Loucy (cell line): ENCODE measurements at regions not wholly inside any gene's neighbourhood (a gene's known extent, or its start where the extent isn't known, plus 50 kb on each side); places are given as distances from the start of the nearest gene placed in this dataset.

Experiments
- H2AFZ ChIP-seq: fragments of 200-600 bp; sonication (generic); 2 replicates; pipeline ENCODE4 v1.6.0; 2016; ENCODE audit warnings: antibody characterized with exemption, mild to moderate bottlenecking, low read length, moderate library complexity
- H3F3A ChIP-seq: fragments of 200-600 bp; 2 replicates; pipeline ENCODE4 v1.6.0; 2016; ENCODE audit warnings: antibody characterized with exemption, low read depth, mild to moderate bottlenecking
- H3K27me3 ChIP-seq: fragments of 200-600 bp; sonication (generic); 2 replicates; pipeline ENCODE4 v1.6.1; 2014; ENCODE audit warnings: low read length, mild to moderate bottlenecking; ENCODE audit not compliant: insufficient read depth, poor library complexity, severe bottlenecking
- H3K36me3 ChIP-seq: fragments of 200-600 bp; sonication (generic); 2 replicates; pipeline ENCODE4 v1.6.1; 2016; ENCODE audit warnings: low read length; ENCODE audit not compliant: insufficient read depth
- H3K4me1 ChIP-seq: fragments of 200-600 bp; sonication (generic); 2 replicates; pipeline ENCODE4 v1.5.1; 2014; ENCODE audit warnings: low read length, mild to moderate bottlenecking; ENCODE audit not compliant: insufficient read depth, poor library complexity, severe bottlenecking
- H3K4me2 ChIP-seq: fragments of 200-600 bp; sonication (generic); 2 replicates; pipeline ENCODE4 v1.6.0; 2014; ENCODE audit warnings: antibody characterized with exemption, low read length, low read depth, mild to moderate bottlenecking; ENCODE audit not compliant: poor library complexity, severe bottlenecking
- H3K4me3 ChIP-seq: fragments of 200-600 bp; sonication (generic); 2 replicates; pipeline ENCODE4 v1.5.1; 2014; ENCODE audit warnings: low read length, mild to moderate bottlenecking, mixed read lengths; ENCODE audit not compliant: poor library complexity, severe bottlenecking
- H3K79me2 ChIP-seq: fragments of 200-600 bp; sonication (generic); 2 replicates; pipeline ENCODE4 v1.6.1; 2014; ENCODE audit warnings: low read length; ENCODE audit not compliant: insufficient read depth
- H3K9ac ChIP-seq: fragments of 200-600 bp; sonication (generic); 2 replicates; pipeline ENCODE4 v1.6.0; 2014; ENCODE audit warnings: mild to moderate bottlenecking, low read depth, low read length, moderate library complexity; ENCODE audit not compliant: poor library complexity, severe bottlenecking
- H3K9me2 ChIP-seq: fragments of 200-600 bp; sonication (generic); replicated peaks from 2 replicates; pipeline ENCODE4 v1.6.1; 2016; ENCODE audit warnings: low read depth, low read length, mixed read lengths
- H3K9me3 ChIP-seq: fragments of 200-600 bp; sonication (generic); 2 replicates; pipeline ENCODE4 v1.6.1; 2014; ENCODE audit warnings: mild to moderate bottlenecking, antibody characterized with exemption, low read length, low read depth; ENCODE audit not compliant: insufficient read depth
- H4K20me1 ChIP-seq: fragments of 200-600 bp; sonication (generic); 2 replicates; pipeline ENCODE4 v1.6.0; 2014; ENCODE audit warnings: antibody characterized with exemption, low read length, mild to moderate bottlenecking; ENCODE audit not compliant: insufficient read depth, poor library complexity, severe bottlenecking
- EZH2phosphoT487 ChIP-seq: fragments of 200-600 bp; IDR thresholded peaks from 2 replicates; pipeline ENCODE4 v1.6.1; 2018; ENCODE audit warnings: antibody characterized with exemption, mild to moderate bottlenecking, moderate library complexity, borderline replicate concordance
- TF ChIP-seq, protein P1 (sequence below): fragments of 200-600 bp; sonication (generic); conservative IDR thresholded peaks from 2 replicates; pipeline ENCODE4 v1.5.1; 2014; ENCODE audit warnings: mild to moderate bottlenecking, antibody characterized with exemption, low read length

GRCh38 chr14:38884109-38884508 is 218.9 kb downstream of the SEC23A start:
- TF ChIP-seq, protein P1, sequence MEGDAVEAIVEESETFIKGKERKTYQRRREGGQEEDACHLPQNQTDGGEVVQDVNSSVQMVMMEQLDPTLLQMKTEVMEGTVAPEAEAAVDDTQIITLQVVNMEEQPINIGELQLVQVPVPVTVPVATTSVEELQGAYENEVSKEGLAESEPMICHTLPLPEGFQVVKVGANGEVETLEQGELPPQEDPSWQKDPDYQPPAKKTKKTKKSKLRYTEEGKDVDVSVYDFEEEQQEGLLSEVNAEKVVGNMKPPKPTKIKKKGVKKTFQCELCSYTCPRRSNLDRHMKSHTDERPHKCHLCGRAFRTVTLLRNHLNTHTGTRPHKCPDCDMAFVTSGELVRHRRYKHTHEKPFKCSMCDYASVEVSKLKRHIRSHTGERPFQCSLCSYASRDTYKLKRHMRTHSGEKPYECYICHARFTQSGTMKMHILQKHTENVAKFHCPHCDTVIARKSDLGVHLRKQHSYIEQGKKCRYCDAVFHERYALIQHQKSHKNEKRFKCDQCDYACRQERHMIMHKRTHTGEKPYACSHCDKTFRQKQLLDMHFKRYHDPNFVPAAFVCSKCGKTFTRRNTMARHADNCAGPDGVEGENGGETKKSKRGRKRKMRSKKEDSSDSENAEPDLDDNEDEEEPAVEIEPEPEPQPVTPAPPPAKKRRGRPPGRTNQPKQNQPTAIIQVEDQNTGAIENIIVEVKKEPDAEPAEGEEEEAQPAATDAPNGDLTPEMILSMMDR, result no peak
- no peak for TF ChIP-seq EZH2phosphoT487
- Histone ChIP-seq H3F3A (no peaks in the 10 kb centered on the region), H3K27me3 (no peaks in the 10 kb centered on the region), H3K4me1 (no peaks in the 10 kb centered on the region), H3K9me2 (no peaks in the 10 kb centered on the region), H3K79me2 (no peaks in the 10 kb centered on the region), H3K36me3 (no peaks in the 10 kb centered on the region), H3K4me2 (no peak overlapping the region), H3K4me3 (no peak overlapping the region), H3K9ac (no peak overlapping the region), H3K9me3 (no peaks in the 10 kb centered on the region), H2AFZ (no peak overlapping the region), H4K20me1 (no peaks in the 10 kb centered on the region)

- H3K4me1 ChIP-seq, result no peaks in the 10 kb centered on the region
- no peaks in the 10 kb centered on the region for H4K20me1 ChIP-seq
- TF ChIP-seq EZH2phosphoT487, result no peak
- TF ChIP-seq, protein P1, result no peak
- no peaks in the 10 kb centered on the region for H3K27me3 ChIP-seq
- no peaks in the 10 kb centered on the region for H3K9me2 ChIP-seq
- H3F3A ChIP-seq, result no peaks in the 10 kb centered on the region
- H3K4me3 ChIP-seq, result no peak overlapping the region
- no peaks in the 10 kb centered on the region for H3K9me3 ChIP-seq
- H3K9ac ChIP-seq, result no peak overlapping the region
- no peaks in the 10 kb centered on the region for H3K36me3 ChIP-seq
- H2AFZ ChIP-seq, result no peak overlapping the region
- H3K4me2 ChIP-seq, result no peak overlapping the region
- no peaks in the 10 kb centered on the region for H3K79me2 ChIP-seq
These were observed 219.9 kb downstream of the SEC23A start for GRCh38 chr14:38883127-38883526.

GRCh38 chr14:38882533-38882932 is 220.5 kb downstream of the SEC23A start:
- Histone ChIP-seq H3K27me3 (no peaks in the 10 kb centered on the region), H3K9me2 (no peaks in the 10 kb centered on the region), H3K36me3 (no peaks in the 10 kb centered on the region), H3K9me3 (no peaks in the 10 kb centered on the region), H3K4me2 (no peak overlapping the region), H3K9ac (no peak overlapping the region), H3F3A (no peaks in the 10 kb centered on the region), H4K20me1 (no peaks in the 10 kb centered on the region), H3K4me3 (no peak overlapping the region), H2AFZ (no peak overlapping the region), H3K4me1 (no peaks in the 10 kb centered on the region), H3K79me2 (no peaks in the 10 kb centered on the region)
- TF ChIP-seq, protein P1, result no peak
- TF ChIP-seq EZH2phosphoT487, result no peak
